HG02885 (cell line): ENCODE measurements at regions not wholly inside any gene's neighbourhood (a gene's known extent, or its start where the extent isn't known, plus 50 kb on each side); places are given as distances from the start of the nearest gene placed in this dataset.

Experiments
- ATAC-seq: cut with Tn5 transposase; IDR thresholded peaks from one replicate; pipeline ENCODE4 v1.9.1; 2021; ENCODE audit warnings: mild to moderate bottlenecking; ENCODE audit not compliant: unreplicated experiment, poor library complexity

DNA sequence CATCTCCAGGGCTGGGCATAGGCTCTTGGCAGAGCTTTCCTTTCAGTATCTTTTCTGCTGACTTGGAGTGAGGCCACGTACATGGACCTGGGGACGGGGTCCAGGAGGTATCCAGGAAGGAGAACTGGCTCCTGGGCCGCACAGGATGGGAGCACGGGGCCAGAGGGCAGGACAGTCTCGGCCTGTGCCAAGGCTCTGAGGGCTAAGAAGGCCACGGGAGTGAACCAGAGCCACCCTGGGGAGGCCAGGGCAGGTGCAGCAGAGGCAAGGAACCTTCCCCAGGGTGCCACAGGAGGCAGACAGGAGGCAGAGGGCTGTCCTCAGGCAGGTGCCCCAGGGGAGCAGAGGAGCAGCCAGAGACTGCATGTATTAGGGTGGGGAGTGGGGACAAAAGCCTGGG lies 50.3 kb downstream of the PLXNA1 start:
- no peak for ATAC-seq

DNA sequence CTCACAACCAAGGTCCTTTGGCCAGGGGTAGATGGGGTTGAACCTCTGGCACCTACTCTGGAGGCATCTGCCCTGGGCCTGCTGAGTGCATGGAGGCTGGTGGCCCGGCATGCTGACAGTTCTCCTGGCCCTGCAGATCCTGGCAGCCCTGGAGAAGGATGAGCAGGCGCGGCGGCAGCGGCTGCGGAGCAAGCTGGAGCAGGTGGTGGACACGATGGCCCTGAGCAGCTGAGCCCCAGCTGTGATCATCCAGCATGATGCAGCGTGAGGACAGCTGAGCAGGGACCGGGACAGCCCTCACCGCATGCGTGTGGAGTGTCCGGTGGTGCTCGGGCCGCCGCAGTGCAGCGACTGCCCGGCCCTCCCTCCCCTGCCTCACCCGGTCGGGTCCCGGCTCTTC lies 50.9 kb downstream of the PLXNA1 start:
- ATAC-seq, result no peak

DNA sequence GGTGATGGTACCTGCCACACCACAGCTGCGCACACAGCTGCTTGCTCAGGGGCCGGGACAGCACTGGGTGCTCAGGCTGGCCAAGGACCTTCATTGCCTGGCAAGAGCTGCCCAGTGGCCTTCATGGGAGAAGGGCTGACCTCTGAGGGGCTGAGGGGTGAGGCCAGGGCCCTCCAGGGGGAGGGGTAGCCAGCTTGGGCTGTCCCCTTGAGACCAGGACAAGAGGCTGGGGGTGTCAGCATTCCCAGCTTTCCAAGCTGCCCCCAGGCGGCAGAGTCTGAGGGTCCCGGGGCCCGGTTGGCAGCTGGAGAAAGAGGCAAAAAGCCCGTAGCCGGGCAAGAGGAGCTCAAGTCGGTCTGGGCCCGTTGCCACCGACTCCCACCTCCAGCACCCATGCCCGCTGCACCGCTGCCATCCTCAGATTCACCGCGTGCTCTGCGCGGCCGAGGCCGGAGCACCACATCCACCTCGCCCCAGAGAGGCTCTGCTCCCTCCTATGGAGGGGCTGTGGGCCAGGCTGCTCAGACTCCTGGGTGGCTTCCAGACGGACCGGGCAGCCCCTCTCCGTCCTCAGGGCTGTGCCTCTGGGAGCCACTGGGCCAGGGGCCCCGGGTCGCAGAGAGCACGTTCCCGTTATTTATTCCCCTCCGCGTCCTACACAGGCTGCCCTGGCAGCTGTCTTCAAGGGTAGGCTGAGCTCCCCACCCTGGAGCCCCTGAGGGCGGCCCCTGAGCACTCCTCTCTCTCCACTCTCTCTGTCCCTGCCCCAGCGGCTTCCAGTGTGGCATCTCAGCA lies 51.5 kb downstream of the PLXNA1 start:
- ATAC-seq, result no peak

DNA sequence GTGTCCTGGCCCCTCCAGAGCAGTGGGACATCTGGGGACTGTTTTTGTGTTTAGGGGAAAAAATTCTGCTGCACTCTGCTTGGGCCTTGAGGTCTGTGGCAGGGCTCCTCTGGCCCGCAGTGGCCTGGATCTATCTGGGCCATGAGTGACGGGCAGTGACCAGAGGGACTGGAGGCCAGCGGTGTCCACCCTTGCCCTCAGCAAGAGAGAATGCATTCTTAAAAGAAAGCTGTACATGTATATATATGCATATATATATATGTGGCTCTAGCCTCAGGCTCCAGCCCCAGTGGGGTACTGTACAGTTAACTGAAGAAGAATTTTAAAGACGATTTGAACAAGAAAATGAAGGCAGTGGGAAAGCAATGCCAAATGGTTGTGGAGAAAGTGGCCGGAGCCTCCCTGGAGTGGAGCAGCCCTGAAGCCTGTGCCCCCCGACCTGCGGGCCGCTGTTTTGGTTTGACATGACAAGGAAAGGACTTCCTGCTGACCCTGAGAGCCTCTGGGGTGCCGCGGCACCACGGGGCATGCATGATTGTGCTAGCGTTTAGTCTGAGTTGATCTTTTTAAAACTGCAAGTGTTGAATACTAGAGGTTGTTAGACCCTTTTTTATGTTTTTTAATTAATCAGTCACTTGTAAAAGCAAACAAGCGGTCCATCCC lies 52.2 kb downstream of the PLXNA1 start:
- no peak for ATAC-seq

DNA sequence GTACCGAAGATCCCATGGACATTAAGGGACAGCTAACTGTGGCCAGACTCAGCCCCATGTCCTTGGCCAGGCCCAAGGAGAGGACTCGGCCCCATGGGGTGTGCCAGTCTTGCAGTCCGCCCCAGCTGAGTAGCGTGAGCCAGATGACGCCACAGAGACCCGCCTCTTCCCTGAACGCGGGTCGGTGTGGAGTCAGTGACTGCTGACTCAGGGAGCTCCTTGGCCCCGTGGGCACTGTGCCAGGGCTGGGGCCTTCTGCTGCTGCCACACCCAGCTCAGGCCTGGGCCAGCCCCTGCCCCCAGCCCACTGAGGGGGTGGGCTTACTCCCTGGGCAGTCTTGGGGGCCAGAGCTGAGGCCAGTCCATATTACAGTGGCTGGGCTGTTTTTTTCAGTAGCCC lies 52.8 kb downstream of the PLXNA1 start:
- ATAC-seq, result no peak

DNA sequence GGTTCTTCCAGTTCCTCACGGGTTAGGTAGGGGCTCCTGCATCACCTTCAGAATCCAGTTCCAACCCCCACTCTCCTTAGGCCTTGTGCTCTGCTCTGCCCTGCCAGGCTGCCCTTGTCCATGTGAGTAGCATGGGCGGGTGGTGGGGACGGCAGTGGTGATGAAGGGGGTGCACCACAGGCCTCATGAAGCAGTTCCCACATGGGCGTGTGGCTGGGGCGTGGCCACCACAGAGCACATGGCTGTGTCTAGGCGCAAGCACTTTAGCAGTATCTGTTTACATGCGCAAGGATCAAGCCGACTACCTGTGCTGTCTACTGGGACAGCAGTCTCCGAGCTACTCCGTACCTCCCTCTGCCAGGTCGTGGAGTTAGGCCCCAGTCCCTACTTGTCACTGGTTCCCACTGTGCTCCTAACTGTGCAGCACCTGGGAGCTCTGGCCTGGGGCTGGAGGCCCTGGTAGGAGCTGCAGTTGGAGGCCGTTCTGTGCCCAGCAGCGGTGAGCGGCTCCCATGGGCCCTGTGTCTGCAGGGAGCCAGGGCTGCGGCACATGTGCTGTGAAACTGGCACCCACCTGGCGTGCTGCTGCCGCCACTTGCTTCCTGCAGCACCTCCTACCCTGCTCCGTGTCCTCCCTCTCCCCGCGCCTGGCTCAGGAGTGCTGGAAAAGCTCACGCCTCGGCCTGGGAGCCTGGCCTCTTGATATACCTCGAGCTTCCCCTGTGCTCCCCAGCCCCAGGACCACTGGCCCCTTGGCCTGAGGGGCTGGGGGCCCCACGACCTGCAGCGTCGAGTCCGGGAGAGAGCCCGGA lies 53.5 kb downstream of the PLXNA1 start:
- ATAC-seq, result no peak

DNA sequence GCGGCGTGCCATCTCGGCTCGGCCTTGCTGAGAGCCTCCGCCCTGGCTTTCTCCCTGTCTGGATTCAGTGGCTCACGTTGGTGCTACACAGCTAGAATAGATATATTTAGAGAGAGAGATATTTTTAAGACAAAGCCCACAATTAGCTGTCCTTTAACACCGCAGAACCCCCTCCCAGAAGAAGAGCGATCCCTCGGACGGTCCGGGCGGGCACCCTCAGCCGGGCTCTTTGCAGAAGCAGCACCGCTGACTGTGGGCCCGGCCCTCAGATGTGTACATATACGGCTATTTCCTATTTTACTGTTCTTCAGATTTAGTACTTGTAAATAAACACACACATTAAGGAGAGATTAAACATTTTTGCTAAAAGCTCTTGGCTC lies 54.1 kb downstream of the PLXNA1 start:
- no peak for ATAC-seq

DNA sequence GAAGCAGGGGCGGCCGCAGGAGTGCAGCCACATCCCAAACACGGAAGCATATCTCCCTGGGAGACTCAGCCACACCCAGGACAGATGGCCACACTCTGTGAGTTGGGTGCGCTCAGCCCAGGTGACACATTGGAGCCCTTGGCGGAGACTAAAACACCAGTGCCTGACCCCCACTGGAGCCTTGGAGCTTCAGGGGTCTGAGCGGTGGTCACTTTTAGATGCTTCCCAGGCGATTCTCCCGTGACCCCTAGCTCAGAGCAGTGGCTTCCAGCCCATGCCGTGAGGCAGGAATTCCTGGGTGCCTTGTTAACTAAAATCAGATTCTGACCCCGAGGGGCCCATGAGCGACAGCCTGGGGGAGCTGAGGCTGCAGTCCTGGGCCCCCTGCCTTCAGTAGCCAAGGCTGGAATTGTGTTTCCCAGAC lies 54.5 kb downstream of the PLXNA1 start:
- ATAC-seq, result no peak

DNA sequence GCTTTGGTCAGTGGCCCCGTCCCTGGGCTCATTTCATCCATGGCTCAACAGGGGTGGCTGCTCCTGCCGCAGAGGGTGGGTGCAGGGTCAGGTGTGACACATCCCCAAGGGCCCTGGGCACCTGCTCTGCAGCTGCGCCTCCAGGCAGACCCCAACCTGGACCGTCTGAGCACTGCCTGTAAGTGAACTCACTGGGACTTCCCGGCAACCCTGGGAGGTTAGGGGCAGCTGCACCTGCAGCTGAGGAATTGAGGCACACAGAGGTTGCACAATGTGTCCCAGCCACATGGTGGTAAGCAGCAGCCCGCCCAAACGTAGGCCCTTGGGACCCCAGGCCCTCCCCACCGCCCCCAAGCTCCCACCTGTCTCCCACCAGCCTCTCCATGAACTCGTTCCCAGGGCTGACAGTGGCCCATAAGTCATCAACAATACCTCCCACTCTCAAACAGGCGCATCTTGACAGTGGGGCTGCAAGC lies 55.1 kb downstream of the PLXNA1 start:
- ATAC-seq, result no peak

DNA sequence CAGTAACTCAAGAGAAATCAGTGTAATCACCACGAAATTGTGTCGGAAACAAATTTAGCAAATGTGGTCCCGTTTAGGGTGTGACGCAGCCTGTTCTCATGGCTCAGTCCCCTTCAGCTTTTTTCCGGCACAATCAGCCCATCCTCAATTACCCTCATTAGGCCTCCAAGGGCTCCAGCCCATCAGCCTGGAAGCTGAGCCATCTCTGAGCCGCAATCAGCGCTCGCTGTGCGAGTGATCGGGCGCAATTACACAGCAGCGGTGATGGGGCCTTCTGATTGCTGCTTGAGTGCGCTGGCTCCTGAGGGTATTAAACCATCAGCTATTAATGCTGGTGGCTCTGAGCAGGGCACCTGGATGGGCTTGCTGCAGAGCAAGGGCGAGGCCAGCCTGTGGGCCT lies 55.6 kb downstream of the PLXNA1 start:
- no peak for ATAC-seq

DNA sequence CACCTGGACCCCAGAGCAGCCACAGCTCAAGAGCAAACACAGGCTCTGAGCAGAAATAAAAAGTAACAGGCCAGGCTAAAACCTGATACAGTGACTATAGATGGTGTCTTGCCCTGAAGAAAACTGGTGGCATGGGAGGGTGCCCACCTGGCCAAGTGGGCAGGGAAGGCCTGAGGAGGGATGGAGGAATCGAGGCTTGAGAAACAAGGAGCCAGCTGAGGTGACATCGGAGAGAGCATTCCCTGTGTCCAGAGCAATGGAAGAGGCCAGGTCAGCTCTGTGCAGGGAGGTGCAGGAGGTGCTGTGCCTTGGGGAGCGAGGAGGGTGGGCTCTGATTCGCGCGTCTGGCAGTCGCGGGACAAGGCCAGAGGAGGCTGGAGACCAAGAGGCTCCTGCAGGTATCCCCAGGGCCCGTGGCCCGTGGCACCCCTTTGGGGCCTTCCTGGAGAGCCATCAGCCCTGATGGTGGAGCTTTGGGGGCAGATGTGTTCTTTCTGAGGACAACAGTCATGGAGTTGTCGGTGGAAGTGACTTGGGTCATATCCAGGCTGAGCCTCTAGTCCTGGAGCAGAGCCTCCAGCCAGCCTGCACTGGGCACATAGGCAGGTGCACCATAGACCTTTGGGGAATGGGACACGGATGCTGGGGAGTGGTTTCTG lies 56.1 kb downstream of the PLXNA1 start:
- ATAC-seq, result no peak

DNA sequence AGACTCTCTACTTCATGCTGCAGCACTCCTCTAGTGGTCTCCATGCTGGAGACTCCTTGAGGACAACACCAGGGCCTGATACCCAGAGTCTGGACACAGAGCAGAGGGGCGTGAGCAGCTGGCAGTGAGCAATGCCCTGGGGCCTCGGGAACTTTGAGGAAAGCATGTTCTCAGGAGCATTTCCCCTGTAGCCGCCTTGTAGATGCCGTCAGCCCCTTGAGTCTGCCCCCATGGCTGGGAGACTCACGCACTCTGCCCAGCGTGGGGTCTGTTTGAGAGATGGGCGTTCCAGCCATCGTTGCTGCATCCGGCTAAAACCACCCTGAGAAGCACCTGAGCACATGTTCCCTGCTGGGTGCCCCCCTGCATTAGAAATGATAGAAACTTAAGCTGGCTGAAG lies 56.8 kb downstream of the PLXNA1 start:
- ATAC-seq, result no peak

DNA sequence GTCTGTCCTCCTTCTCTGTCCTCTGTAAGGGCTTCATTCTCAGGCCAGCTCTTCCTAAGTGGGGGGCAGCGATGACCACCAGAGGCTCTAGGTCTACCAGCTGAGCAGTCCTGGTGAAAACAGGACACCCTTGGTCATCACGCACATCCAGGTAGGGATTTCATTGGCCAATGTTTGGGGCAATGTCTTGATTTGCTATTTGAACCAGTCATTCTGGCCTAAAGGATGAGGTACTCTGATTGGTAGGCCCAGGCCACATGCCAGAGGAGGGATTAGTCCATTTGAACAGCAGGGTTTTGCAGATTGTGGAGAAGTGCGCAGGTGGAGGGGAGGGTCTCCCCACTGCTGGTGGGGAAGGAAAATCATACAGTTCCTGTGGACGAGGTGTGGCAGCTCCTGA lies 57.3 kb downstream of the PLXNA1 start:
- ATAC-seq, result no peak

DNA sequence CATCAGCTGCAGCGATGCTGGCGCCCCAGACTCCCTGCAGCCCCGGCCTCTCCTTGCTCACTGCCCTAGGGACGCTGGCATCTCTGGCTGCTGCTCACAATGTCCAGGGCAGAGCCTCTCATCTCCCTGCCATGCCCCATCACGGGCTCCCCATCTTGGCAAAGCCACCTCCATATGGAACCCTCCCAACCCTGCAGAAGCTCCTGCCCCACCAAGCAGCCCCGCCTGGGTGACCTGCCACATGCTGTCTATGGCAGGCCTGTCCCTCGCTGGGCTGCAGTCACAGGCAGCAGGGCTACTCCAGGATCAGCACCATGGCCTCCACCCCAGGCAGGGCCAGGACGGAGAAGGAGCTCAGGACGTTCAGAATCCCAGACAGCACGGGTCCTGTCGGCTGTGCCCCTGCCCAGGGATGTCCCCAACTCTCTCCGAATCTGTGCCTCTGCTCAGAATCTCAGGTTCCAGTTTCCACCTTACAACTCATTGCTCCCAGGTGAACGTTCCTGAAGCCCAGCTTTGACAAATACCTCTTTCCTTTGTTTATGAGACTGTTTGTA lies 58.4 kb downstream of the PLXNA1 start:
- ATAC-seq, result no peak

DNA sequence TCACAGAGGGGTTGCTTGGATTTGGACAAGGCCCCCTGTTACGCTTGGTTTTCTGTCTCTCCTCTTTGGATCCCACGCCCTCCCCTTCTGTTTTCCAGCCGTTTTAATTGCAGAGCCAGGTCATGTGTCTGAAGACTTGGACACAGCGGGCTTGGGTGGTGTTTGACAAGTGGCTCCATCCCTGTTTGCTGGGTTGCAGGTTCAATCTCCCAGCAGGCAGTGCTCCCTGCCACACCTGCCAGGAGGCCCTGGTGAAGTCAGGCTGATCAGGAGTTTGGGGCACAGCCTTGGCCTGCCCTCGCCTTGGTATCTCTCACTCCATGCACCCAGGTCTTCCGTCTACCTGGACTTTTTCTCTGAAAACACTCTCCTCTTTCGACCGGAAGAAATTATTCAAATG lies 59.0 kb downstream of the PLXNA1 start:
- ATAC-seq, result no peak

DNA sequence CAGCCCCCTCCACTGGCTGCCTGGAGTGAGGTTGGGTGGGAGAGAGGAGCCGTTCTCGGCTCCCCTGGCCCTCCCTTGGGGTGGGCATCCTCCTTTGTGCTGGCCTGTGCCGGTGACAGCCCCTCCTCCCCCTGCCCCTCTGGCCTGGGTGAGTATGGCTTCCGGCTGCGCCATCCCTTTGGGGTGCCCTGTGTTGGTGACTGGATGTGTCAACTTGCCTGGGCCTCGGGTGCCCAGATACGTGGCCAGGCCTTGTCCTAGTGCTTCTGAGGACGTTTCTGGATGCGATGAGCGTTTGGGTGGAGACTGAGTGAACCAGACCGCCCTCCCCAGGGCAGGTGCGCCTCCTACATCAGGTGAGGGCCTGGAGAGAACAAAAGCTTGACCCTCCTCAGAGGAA lies 59.7 kb downstream of the PLXNA1 start:
- ATAC-seq, result no peak

DNA sequence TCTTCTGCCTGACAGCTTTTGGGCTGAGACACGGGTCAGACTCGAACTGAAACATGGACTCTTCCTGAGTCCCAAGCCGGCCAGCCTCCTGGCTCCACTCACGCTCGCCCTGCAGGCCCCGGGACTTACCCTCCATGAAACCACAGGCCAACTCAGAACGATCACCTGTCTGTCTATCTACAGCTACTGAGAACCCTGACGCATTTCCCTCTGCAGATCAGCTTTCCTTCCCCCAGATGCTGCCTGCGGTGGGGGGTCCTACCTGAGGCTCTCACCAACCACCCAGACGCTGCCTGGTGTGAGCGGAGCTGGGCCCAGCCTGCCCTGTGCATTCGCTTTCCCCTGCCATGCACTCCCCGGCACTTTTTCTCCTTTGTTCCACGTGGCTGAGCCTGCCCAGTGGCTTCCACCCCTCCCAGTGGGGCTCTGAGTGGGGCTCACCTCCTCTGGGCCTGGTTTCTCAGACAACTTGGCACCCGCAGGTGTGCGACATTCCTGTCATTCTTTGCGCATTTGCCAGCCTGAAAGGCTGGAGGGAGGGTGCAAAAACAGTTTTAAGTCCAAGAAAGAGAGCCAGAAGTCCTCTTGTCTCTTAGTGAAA lies 60.2 kb downstream of the PLXNA1 start:
- no peak for ATAC-seq

DNA sequence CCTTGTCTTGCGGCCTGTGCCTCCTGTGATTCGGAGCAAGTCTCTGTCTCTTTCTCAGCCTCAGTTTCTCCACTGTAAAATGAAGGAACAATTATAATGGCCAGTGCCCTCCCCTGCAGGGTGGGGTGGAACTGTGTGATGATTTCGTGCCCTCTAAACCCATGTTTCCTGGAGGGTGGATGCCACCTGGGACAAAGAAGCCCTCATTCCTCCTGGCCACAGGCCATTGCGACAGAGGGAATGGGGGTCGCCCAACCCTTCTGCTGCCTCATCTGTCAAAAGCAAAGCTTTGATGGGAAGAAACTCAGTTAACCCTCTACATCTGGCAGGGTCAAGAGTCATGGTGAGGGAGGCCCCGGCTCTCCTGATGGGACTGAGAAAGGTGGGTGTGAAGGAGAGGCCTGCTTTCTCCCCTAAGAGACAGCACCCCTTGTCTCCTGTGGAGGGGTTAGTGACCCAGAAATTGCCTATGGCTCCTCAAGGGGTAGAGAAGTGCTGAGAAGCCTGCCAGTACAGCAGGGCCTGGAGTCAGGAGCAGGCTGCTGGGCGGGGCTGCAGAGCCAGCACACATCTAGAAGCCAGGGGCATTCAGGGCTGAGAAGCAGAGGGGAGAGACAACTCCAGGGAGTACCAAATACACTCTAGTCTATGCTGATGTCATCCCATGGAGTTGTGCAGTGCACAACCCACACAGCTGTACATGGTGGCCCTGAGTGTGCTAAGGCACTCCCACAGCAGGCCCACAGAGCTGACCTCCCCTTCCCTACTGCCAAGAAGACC lies 61.0 kb downstream of the PLXNA1 start:
- no peak for ATAC-seq

DNA sequence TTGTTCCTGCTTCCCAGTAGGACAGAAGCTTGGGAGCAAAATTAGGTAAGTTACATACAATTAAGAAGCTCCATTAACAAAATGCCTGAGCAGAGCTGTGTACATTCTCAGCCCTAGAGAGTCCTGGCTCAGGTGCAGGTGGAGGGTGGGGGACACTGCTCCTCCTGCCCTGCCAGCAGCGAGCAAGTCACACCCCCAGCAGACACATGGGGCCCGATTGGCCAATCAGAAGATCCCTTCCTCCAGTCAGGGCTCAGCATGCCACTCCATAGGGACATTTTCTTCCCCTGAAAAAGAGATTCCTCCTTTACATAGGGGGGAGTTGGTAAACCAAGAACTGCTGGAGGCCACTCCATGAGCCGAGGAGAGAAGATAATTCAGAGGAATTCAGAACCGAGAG lies 62.1 kb downstream of the PLXNA1 start:
- no peak for ATAC-seq
